K562 (cell line): ENCODE measurements at regions not wholly inside any gene's neighbourhood (a gene's known extent, or its start where the extent isn't known, plus 50 kb on each side); places are given as distances from the start of the nearest gene placed in this dataset.

ENCODE experiments used
- ATAC-seq: fragments of 200-7000 bp; cut with Tn5 transposase; 3 replicates; pipeline ENCODE4 v1.9.1; 2020; ENCODE audit warnings: moderate library complexity
- BruUV-seq: library from RNA; stranded (reverse); fragments of 400-500 nt; replicated peaks from 2 replicates; lab custom pipeline; 2021; lab: Mats Ljungman, UMichigan
- CTCF ChIA-PET: fragments of 300-600 bp; formaldehyde crosslinking; extraction: SDS; loops from one replicate; lab custom pipeline; 2021; ENCODE audit warnings: low intra/inter-chr PET ratio; lab: Yijun Ruan, JAX
- POLR2A ChIA-PET: fragments of 300-600, 350-650 bp; sonication (Branson Sonifier 250); formaldehyde crosslinking; extraction: SDS; loops from one replicate; lab custom pipeline; 2021; ENCODE audit warnings: antibody characterized with exemption, inconsistent platforms; lab: Yijun Ruan, JAX
- DNase-seq, 4 experiments: peaks; one replicate each; pipeline versions ENCODE4 v3.0.0 to v3.0.0-alpha.2; 2011 to 2018; ENCODE audit warnings: low spot score in 3 of 4, mixed read lengths in 3 of 4; ENCODE audit errors: extremely low read depth in 1 of 4
- FAIRE-seq: peaks from 2 replicates; lab custom pipeline; 2011; peaks lifted over from hg19 to GRCh38; lab: Jason Lieb, UNC
- H2AFZ ChIP-seq: 2 replicates; pipeline ENCODE4 v1.6.0; 2011; ENCODE audit warnings: low read depth, low read length, control low read depth, inconsistent platforms
- H3K27ac ChIP-seq: fragments of 200-600 bp; 3 replicates; pipeline ENCODE4 v1.8.0; 2011; ENCODE audit warnings: low read depth, mild to moderate bottlenecking, control low read depth, inconsistent platforms, low read length, moderate library complexity, mixed read lengths; ENCODE audit errors: extremely low read depth
- H3K27me3 ChIP-seq, 2 experiments: fragments of 300-600 bp in 1 of 2; 2 replicates in 1 of 2; 3 replicates in 1 of 2; pipeline versions ENCODE4 v1.6.0 to v1.8.0; 2011; ENCODE audit warnings: inconsistent platforms in 2 of 2, low read length in 2 of 2, mild to moderate bottlenecking in 1 of 2, mixed read lengths in 1 of 2, moderate library complexity in 1 of 2; ENCODE audit not compliant: control insufficient read depth in 2 of 2, insufficient read depth in 2 of 2
- H3K36me3 ChIP-seq: fragments of 300-600 bp; 3 replicates; pipeline ENCODE4 v1.8.0; 2011; ENCODE audit warnings: mild to moderate bottlenecking, low read length, inconsistent platforms; ENCODE audit not compliant: control insufficient read depth, insufficient read depth
- H3K4me1 ChIP-seq, 2 experiments: fragments of 200-600 bp in 1 of 2; replicated peaks in 1 of 2; 2 replicates in 1 of 2; 3 replicates in 1 of 2; pipeline versions ENCODE4 v1.5.1 to v1.8.0; 2011; ENCODE audit warnings: inconsistent platforms in 2 of 2, low read length in 2 of 2, mild to moderate bottlenecking in 1 of 2, mixed read lengths in 1 of 2, moderate library complexity in 1 of 2; ENCODE audit not compliant: control insufficient read depth in 2 of 2, insufficient read depth in 2 of 2
- H3K4me2 ChIP-seq: 2 replicates; pipeline ENCODE4 v1.6.1; 2011; ENCODE audit warnings: low read length, control low read depth, inconsistent platforms, mixed read lengths; ENCODE audit not compliant: insufficient read depth
- H3K4me3 ChIP-seq: fragments of 200-600 bp; sonication (generic), shearing (Covaris generic); 2 replicates; pipeline ENCODE4 v1.5.1; 2016; ENCODE audit warnings: control low read depth, inconsistent platforms
- H3K79me2 ChIP-seq: fragments of 200-600 bp; 3 replicates; pipeline ENCODE4 v1.8.0; 2011; ENCODE audit warnings: low read length, inconsistent platforms; ENCODE audit not compliant: control insufficient read depth, insufficient read depth
- H3K9ac ChIP-seq, 2 experiments: 2 replicates each; pipeline versions ENCODE4 v1.6.0 to v1.6.1; 2011; ENCODE audit warnings: low read depth in 2 of 2, low read length in 2 of 2, control low read depth in 1 of 2, inconsistent platforms in 1 of 2, mild to moderate bottlenecking in 1 of 2, mixed read lengths in 1 of 2; ENCODE audit not compliant: insufficient read depth in 1 of 2
- H3K9me1 ChIP-seq: one replicate; pipeline ENCODE4 v1.6.0; 2011; ENCODE audit warnings: inconsistent platforms, mild to moderate bottlenecking, low read length, moderate library complexity; ENCODE audit not compliant: control insufficient read depth, insufficient read depth
- H3K9me3 ChIP-seq: replicated peaks from 2 replicates; pipeline ENCODE4 v1.5.1; 2011; ENCODE audit warnings: low read depth, low read length, inconsistent platforms; ENCODE audit not compliant: control insufficient read depth, insufficient read depth
- H4K20me1 ChIP-seq: replicated peaks from 2 replicates; pipeline ENCODE4 v1.6.1; 2011; ENCODE audit warnings: low read length, inconsistent platforms, mixed read lengths; ENCODE audit not compliant: control insufficient read depth, insufficient read depth
- DNMT1 ChIP-seq: fragments of 450-650 bp; IDR thresholded peaks from 2 replicates; pipeline ENCODE4 v1.6.1; 2016; ENCODE audit warnings: antibody characterized with exemption, mild to moderate bottlenecking
- MYNN ChIP-seq, 2 experiments: sonication (generic); formaldehyde crosslinking in 1 of 2; IDR thresholded peaks; 2 replicates each; pipeline versions ENCODE4 v1.5.0 to v1.6.1; 2016 to 2020; ENCODE audit warnings: antibody characterized with exemption in 1 of 2, missing genetic modification reagents in 1 of 2
- NCOA4 ChIP-seq: fragments of 450-650 bp; IDR thresholded peaks from 2 replicates; pipeline ENCODE4 v1.6.1; 2018; ENCODE audit warnings: mild to moderate bottlenecking; ENCODE audit not compliant: partially characterized antibody
- PML ChIP-seq: IDR thresholded peaks from 2 replicates; pipeline ENCODE4 v1.6.1; 2012; ENCODE audit warnings: low read length, inconsistent platforms
- POLR3G ChIP-seq: IDR thresholded peaks from 2 replicates; pipeline ENCODE4 v1.6.1; 2011; ENCODE audit not compliant: insufficient read length, insufficient replicate concordance; ENCODE audit errors: extremely low read depth
- PYGO2 ChIP-seq: fragments of 450-650 bp; IDR thresholded peaks from 2 replicates; pipeline ENCODE4 v1.6.1; 2016; ENCODE audit warnings: mild to moderate bottlenecking, missing genetic modification characterization, moderate library complexity, missing compliant biosample characterization
- TCF15 ChIP-seq: fragments of 250-450 bp; sonication (Bioruptor Pico); IDR thresholded peaks from 2 replicates; pipeline ENCODE4 v1.8.0; 2022; ENCODE audit warnings: moderate library complexity, mild to moderate bottlenecking, inconsistent platforms
- ZNF143 ChIP-seq: sonication (generic); formaldehyde crosslinking; IDR thresholded peaks from 2 replicates; pipeline ENCODE4 v1.9.0; 2022; ENCODE audit warnings: mild to moderate bottlenecking, missing genetic modification reagents
- ZNF175 ChIP-seq: fragments of 200-800 bp; sonication (Bioruptor generic); IDR thresholded peaks from 2 replicates; pipeline ENCODE4 v1.6.1; 2016; ENCODE audit warnings: low read depth, mild to moderate bottlenecking, missing genetic modification characterization, missing compliant biosample characterization
- ZNF77 ChIP-seq: fragments of 250-450 bp; sonication (Bioruptor Pico); IDR thresholded peaks from 2 replicates; pipeline ENCODE4 v1.5.0; 2020
- ZSCAN29 ChIP-seq: fragments of 450-650 bp; IDR thresholded peaks from 2 replicates; pipeline ENCODE4 v1.6.1; 2017
- in situ Hi-C: fragments of 300-500 bp; cut with MboI; formaldehyde crosslinking; loops from 4 replicates; pipeline ENCODE4 v1.15.0; 2018; ENCODE audit warnings: inconsistent platforms, mixed read lengths
- intact Hi-C: fragments of 100-400 bp; cut with micrococcal nuclease; formaldehyde crosslinking; loops from 2 replicates; pipeline ENCODE4 v1.14.2; 2022

- Histone ChIP-seq H3K4me2 (no peak overlapping the region), H3K27me3 (no peaks in the 10 kb centered on the region), H3K9me1 (no peaks in the 10 kb centered on the region)
- FAIRE-seq (no peak), ATAC-seq (no peak), DNase-seq (no peak)
- in situ Hi-C loops, result no loop called here
- POLR2A ChIA-PET, result interaction anchor here (0.6 kb wide), 1 partner anchor 1872 kb away, joined by 5 read pairs; no protein-coding TSS in a partner anchor
- no peak for TF ChIP-seq PYGO2 (tag)
- no peak for TF ChIP-seq POLR3G
- no peak for TF ChIP-seq PML
- no peak for TF ChIP-seq ZNF77 (CRISPR knock-in tag)
- no peak for TF ChIP-seq ZSCAN29
- TF ChIP-seq TCF15 (CRISPR knock-in tag), result no peak
- TF ChIP-seq ZNF143, result no peak
- TF ChIP-seq DNMT1, result no peak
- TF ChIP-seq MYNN (IDR thresholded peaks at IDR 0.05), result no peak
- TF ChIP-seq MYNN (CRISPR knock-in tag; IDR thresholded peaks at IDR 0.05), result no peak
- no peak for TF ChIP-seq ZNF175 (CRISPR knock-in tag)
- TF ChIP-seq NCOA4, result no peak
- TF ChIP-seq, all 486 proteins: peak for 0
- no peaks in the 10 kb centered on the region for H3K9me3 ChIP-seq
- no peak overlapping the region for H3K27ac ChIP-seq
- intact Hi-C loops, result no loop called here
- H3K4me1 ChIP-seq, result no peaks in the 10 kb centered on the region
- BruUV-seq, result no TSS peak
- H2AFZ ChIP-seq, result no peak overlapping the region
- H3K36me3 ChIP-seq, result no peaks in the 10 kb centered on the region
- no peaks in the 10 kb centered on the region for H4K20me1 ChIP-seq
- CTCF ChIA-PET, result no interaction called here
- no peak overlapping the region for H3K4me3 ChIP-seq
- no peaks in the 10 kb centered on the region for H3K79me2 ChIP-seq
- no peak overlapping the region for H3K9ac ChIP-seq
Measured at GRCh38 chr9:3719286-3719685, 193.5 kb upstream of the RFX3 start.
